Activated CD4-positive, alpha-beta memory T cell treated with anti-CD3 and anti-CD28 coated beads, Interleukin-2, amount 10 ng/mL, durations not matched to agents 7 days and 5 days (primary cell): ENCODE measurements at regions not wholly inside any gene's neighbourhood (a gene's known extent, or its start where the extent isn't known, plus 50 kb on each side); places are given as distances from the start of the nearest gene placed in this dataset.

Source experiments
- CTCF ChIA-PET: fragments of 350-600 bp; sonication (Branson Sonifier 250); formaldehyde crosslinking; loops from one replicate; lab custom pipeline; 2021; ENCODE audit warnings: antibody characterized with exemption, inconsistent platforms; lab: Charles Lee
- POLR2A ChIA-PET: fragments of 350-600 bp; sonication (Branson Sonifier 250); formaldehyde crosslinking; loops from one replicate; lab custom pipeline; 2021; ENCODE audit warnings: antibody characterized with exemption; lab: Charles Lee
- DNase-seq: peaks from one replicate; pipeline ENCODE4 v3.0.0-alpha.2; 2020
- H3K27ac Mint-ChIP-seq: one replicate; pipeline ENCODE4 v1.8.0; 2021; ENCODE audit warnings: mild to moderate bottlenecking, mixed read lengths
- H3K27me3 Mint-ChIP-seq: one replicate; pipeline ENCODE4 v1.8.0; 2021; ENCODE audit warnings: mixed read lengths
- H3K36me3 Mint-ChIP-seq: one replicate; pipeline ENCODE4 v1.8.0; 2021; ENCODE audit warnings: low read depth, mixed read lengths
- H3K4me1 Mint-ChIP-seq: one replicate; pipeline ENCODE4 v1.8.0; 2021; ENCODE audit warnings: mixed read lengths
- H3K4me3 Mint-ChIP-seq: one replicate; pipeline ENCODE4 v1.8.0; 2021; ENCODE audit warnings: mild to moderate bottlenecking, mixed read lengths
- H3K9me3 Mint-ChIP-seq: one replicate; pipeline ENCODE4 v1.8.0; 2021; ENCODE audit warnings: mixed read lengths

- no peaks in the 10 kb centered on the region for H3K36me3 Mint-ChIP-seq
- H3K4me1 Mint-ChIP-seq = peaks cover 22% of the 10 kb centered on the region
- DNase-seq = no peak
- no peak overlapping the region for H3K27ac Mint-ChIP-seq
- POLR2A ChIA-PET = interaction anchor here (3.2 kb wide), 1 partner anchor 13 kb away, joined by 8 read pairs; no protein-coding TSS in a partner anchor
- no peak overlapping the region for H3K4me3 Mint-ChIP-seq
- H3K27me3 Mint-ChIP-seq = no peaks in the 10 kb centered on the region
- no peaks in the 10 kb centered on the region for H3K9me3 Mint-ChIP-seq
- CTCF ChIA-PET = no interaction called here
Observed at GRCh38 chr12:76142305-76142704, 57.8 kb upstream of the NAP1L1 start.

DNA sequence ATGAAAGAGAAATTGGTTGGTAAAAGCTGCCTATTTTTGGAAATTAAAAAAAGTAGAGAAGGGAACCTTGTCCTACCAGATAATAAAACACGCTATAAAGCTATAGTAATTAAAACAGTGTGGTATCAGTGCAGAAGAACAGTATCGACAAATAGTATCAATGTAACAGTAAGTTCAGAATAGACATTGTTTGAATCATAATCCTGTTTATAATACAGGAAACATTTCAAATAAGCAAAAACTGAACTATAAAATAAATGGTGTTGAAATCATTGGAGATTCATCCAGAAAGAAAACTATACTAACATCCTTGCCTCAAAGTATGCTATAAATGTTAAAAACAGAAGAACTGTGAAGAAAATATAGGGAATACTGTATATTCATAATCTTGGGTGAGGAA is 54.2 kb upstream of the NAP1L1 start:
- Mint-ChIP-seq H3K4me1 (peaks cover 11% of the 10 kb centered on the region), H3K9me3 (no peaks in the 10 kb centered on the region), H3K4me3 (no peak overlapping the region), H3K27ac (no peak overlapping the region), H3K36me3 (no peaks in the 10 kb centered on the region), H3K27me3 (no peaks in the 10 kb centered on the region)
- no peak for DNase-seq
- ChIA-PET POLR2A (no interaction called here), CTCF (interaction anchor here (1.3 kb wide), 1 partner anchor 20 kb away, joined by 3 read pairs; no protein-coding TSS in a partner anchor)

GRCh38 chr12:76137606-76138005 is 53.1 kb upstream of the NAP1L1 start:
- H3K36me3 Mint-ChIP-seq = no peaks in the 10 kb centered on the region
- peaks cover 3% of the 10 kb centered on the region for H3K4me1 Mint-ChIP-seq
- no peak for DNase-seq
- no peaks in the 10 kb centered on the region for H3K27me3 Mint-ChIP-seq
- ChIA-PET POLR2A (no interaction called here), CTCF (no interaction called here)
- H3K27ac Mint-ChIP-seq = no peak overlapping the region
- H3K4me3 Mint-ChIP-seq = no peak overlapping the region
- no peaks in the 10 kb centered on the region for H3K9me3 Mint-ChIP-seq

- no peak overlapping the region for H3K4me3 Mint-ChIP-seq
- H3K4me1 Mint-ChIP-seq = no peaks in the 10 kb centered on the region
- POLR2A ChIA-PET = no interaction called here
- H3K36me3 Mint-ChIP-seq = no peaks in the 10 kb centered on the region
- H3K27me3 Mint-ChIP-seq = peaks cover under 1% of the 10 kb centered on the region
- CTCF ChIA-PET = interaction anchor here (0.6 kb wide), 1 partner anchor 436 kb away, joined by 3 read pairs; no protein-coding TSS in a partner anchor
- no peak overlapping the region for H3K27ac Mint-ChIP-seq
- no peak for DNase-seq
- no peaks in the 10 kb centered on the region for H3K9me3 Mint-ChIP-seq
Observed at GRCh38 chr12:76135456-76135855, 51.0 kb upstream of the NAP1L1 start.
